Medulla oblongata (tissue), 1 donor: ENCODE measurements at regions not wholly inside any gene's neighbourhood (a gene's known extent, or its start where the extent isn't known, plus 50 kb on each side); places are given as distances from the start of the nearest gene placed in this dataset.

Source experiments
- DNase-seq: peaks from one replicate; pipeline ENCODE4 v3.0.0-alpha.2; 2015; ENCODE audit errors: extremely low spot score

DNA sequence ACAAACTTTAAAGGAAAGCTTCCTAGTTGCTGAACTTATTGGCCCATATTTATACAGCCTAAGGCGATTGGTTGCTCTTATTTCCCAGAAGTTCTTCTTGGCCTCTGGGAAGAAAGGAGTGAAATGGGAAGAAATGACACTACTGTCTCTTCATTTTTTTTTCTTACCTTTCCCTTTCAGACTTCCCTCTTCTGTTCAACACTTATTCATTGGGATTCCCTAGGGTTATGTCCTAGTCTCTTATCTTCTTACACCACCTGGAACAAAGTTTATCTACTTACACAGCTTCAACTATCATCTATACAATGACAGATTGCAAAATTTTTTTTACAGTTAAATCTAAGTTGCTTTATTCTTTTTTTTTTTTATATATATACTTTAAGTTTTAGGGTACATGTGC lies 68.0 kb downstream of the SNX12 start:
- no peak for DNase-seq

DNA sequence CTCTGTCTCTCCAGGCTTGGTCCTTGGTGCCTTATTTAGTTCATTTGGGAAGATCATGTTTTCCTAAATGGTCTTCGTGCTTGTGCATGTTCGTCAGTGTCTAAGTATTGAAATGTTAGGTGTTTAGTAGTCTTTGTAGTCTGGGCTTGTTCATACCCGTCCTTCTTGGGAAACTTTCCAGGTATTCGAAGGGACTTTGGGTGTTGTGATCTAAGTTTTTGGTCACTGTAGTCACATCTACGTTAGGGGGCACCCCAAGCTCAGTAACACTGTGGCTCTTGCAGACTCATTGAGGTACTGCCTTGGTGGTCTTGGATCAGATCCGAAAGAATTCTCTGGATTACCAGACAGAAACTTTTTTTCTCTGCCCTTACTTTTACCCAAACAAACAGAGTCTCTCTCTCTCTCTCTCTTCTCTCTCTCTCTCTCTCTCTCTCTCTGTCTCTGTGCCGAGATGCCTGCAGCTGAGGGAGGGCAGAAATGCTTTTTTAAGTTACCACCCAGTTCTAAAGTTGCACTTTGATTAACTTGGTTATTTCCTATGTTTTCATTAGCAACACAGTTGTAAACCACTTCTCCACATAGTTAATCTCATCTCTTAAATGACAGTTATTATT lies 67.6 kb upstream of the SLC7A3 start:
- DNase-seq = peak; percentile 62

DNA sequence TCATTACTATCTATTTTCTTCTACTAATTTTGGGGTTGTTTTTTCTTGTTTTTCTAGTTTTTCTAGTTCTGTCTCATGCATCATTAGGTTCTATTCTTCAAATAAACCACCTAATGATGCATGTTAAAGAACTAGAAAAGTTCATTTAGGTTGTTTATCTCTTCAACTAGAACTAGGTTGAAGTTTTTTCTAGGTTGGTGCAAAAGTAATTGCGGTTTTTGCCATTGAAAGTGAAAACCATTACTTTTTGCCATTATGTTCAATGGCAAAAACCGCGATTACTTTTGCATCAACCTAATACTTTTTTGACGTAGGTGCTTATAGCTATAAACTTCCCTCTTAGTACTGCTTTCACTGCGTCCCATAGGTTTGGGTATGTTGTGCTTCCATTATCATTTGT lies 64.4 kb upstream of the SLC7A3 start:
- DNase-seq = no peak

DNA sequence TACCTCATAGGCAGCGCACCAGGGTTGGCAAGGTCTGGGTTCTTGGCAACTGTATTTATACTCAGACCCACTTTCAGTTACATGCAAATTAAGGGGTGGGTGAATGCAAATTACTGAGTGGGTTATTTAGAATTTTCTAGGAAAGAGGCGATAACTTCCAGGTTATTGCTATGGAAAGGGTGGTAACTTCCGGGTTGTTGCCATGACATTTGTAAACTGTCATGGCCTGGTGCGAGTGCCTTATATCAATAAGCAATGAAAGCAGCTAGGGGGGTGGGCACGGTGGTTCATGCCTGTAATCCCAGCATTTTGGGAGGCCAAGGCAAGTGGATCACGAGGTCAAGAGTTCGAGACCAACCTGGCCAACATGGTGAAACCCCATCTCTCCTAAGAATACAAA lies 57.5 kb upstream of the SLC7A3 start:
- DNase-seq = no peak
